ENCODE measurements at regions not wholly inside any gene's neighbourhood (a gene's known extent, or its start where the extent isn't known, plus 50 kb on each side); places are given as distances from the start of the nearest gene placed in this dataset.

GRCh38 chr11:131179836-131180235 is 190.6 kb upstream of the NTM start:
- TF ChIP-seq, protein P1, sequence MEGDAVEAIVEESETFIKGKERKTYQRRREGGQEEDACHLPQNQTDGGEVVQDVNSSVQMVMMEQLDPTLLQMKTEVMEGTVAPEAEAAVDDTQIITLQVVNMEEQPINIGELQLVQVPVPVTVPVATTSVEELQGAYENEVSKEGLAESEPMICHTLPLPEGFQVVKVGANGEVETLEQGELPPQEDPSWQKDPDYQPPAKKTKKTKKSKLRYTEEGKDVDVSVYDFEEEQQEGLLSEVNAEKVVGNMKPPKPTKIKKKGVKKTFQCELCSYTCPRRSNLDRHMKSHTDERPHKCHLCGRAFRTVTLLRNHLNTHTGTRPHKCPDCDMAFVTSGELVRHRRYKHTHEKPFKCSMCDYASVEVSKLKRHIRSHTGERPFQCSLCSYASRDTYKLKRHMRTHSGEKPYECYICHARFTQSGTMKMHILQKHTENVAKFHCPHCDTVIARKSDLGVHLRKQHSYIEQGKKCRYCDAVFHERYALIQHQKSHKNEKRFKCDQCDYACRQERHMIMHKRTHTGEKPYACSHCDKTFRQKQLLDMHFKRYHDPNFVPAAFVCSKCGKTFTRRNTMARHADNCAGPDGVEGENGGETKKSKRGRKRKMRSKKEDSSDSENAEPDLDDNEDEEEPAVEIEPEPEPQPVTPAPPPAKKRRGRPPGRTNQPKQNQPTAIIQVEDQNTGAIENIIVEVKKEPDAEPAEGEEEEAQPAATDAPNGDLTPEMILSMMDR (IDR thresholded peaks at IDR 0.05; ENCODE audit: insufficient read depth, missing control alignments) = no peak
- no peak for FAIRE-seq
- no peak for DNase-seq (ENCODE audit: insufficient read length, low spot score)

- DNase-seq (ENCODE audit: insufficient read length, low spot score) = no peak
- FAIRE-seq = no peak
- TF ChIP-seq, protein P1 (IDR thresholded peaks at IDR 0.05; ENCODE audit: insufficient read depth, missing control alignments) = no peak
Measured at GRCh38 chr11:131185915-131186314, 184.5 kb upstream of the NTM start.

- TF ChIP-seq, protein P1 (IDR thresholded peaks at IDR 0.05; ENCODE audit: insufficient read depth, missing control alignments) = no peak
- FAIRE-seq (no peak), DNase-seq (ENCODE audit: insufficient read length, low spot score) (no peak)
Measured at GRCh38 chr11:131186629-131187101, 183.8 kb upstream of the NTM start.

- DNase-seq (ENCODE audit: insufficient read length, low spot score) (no peak), FAIRE-seq (no peak)
- TF ChIP-seq, protein P1 (IDR thresholded peaks at IDR 0.05; ENCODE audit: insufficient read depth, missing control alignments) = no peak
Measured at GRCh38 chr11:131190446-131190845, 180.0 kb upstream of the NTM start.

GRCh38 chr11:131191606-131192005 is 178.8 kb upstream of the NTM start:
- TF ChIP-seq, protein P1 (IDR thresholded peaks at IDR 0.05; ENCODE audit: insufficient read depth, missing control alignments) = no peak
- FAIRE-seq = no peak
- no peak for DNase-seq (ENCODE audit: insufficient read length, low spot score)

GRCh38 chr11:131192628-131193027 is 177.8 kb upstream of the NTM start:
- TF ChIP-seq, protein P1 (IDR thresholded peaks at IDR 0.05; ENCODE audit: insufficient read depth, missing control alignments) = no peak
- FAIRE-seq = no peak

DNA sequence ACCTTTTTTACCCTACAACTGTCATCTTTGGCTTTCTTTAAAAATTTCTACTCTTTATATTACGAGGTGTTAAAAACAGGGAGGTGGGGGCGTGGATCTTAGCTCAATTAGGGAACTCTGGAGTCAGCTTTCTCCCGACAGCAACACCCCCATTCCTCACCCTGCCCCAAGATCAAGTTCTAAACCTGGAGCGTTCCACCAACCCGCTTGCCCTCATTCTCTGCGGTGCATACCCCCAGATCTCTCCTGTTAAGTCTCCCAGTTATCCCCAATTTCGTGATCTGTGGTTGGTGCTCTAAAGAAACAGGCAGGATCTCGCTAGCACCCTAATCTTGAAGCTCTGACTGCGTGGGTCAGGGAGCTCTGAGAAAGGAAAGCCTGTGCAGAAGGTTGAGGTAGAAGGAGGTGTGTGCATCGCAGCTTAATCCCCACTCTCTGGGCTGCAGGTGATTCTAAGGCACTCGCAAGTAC is 177.3 kb upstream of the NTM start:
- FAIRE-seq (no peak), DNase-seq (ENCODE audit: insufficient read length, low spot score) (no peak)
- TF ChIP-seq, protein P1 (IDR thresholded peaks at IDR 0.05; ENCODE audit: insufficient read depth, missing control alignments) = no peak

More at GRCh38 chr11:131192628-131193027, 177.8 kb upstream of the NTM start:
- no peak for DNase-seq (ENCODE audit: insufficient read length, low spot score)

Data from D721Med (cell line).